HepG2 (cell line): ENCODE measurements at regions not wholly inside any gene's neighbourhood (a gene's known extent, or its start where the extent isn't known, plus 50 kb on each side); places are given as distances from the start of the nearest gene placed in this dataset.

ENCODE experiments used
- STAG1 ChIP-seq: sonication (generic); formaldehyde crosslinking; IDR thresholded peaks from 2 replicates; pipeline ENCODE4 v1.4.0; 2020; ENCODE audit warnings: missing genetic modification reagents
- ZBTB40 ChIP-seq, 2 experiments: fragments of 450-650 bp in 1 of 2; sonication (generic) in 1 of 2; formaldehyde crosslinking in 1 of 2; IDR thresholded peaks; 2 replicates each; pipeline versions ENCODE4 v1.6.1 to v1.8.0; 2016 to 2022; ENCODE audit warnings: antibody characterized with exemption in 1 of 2, mild to moderate bottlenecking in 1 of 2, missing genetic modification reagents in 1 of 2
- ZBTB49 ChIP-seq: sonication (generic); formaldehyde crosslinking; IDR thresholded peaks from 2 replicates; pipeline ENCODE4 v1.4.0; 2020; ENCODE audit warnings: missing genetic modification reagents, borderline replicate concordance
- ZNF839 ChIP-seq: sonication (generic); formaldehyde crosslinking; IDR thresholded peaks from 2 replicates; pipeline ENCODE4 v1.4.0; 2020; ENCODE audit warnings: missing genetic modification reagents, mild to moderate bottlenecking, borderline replicate concordance

GRCh38 chr1:87250336-87250735 is 78.3 kb upstream of the LMO4 start (continued):
- no peak for TF ChIP-seq ZBTB40 (IDR thresholded peaks at IDR 0.05)
- TF ChIP-seq ZBTB40 (CRISPR knock-in tag; IDR thresholded peaks at IDR 0.05): no peak
- TF ChIP-seq ZBTB49 (CRISPR knock-in tag): no peak
- TF ChIP-seq STAG1 (CRISPR knock-in tag): no peak
- TF ChIP-seq ZNF839 (CRISPR knock-in tag): no peak
